HG03342 (cell line): ENCODE measurements at regions not wholly inside any gene's neighbourhood (a gene's known extent, or its start where the extent isn't known, plus 50 kb on each side); places are given as distances from the start of the nearest gene placed in this dataset.

Experiments used
- ATAC-seq: cut with Tn5 transposase; IDR thresholded peaks from one replicate; pipeline ENCODE4 v1.9.1; 2021; ENCODE audit warnings: mild to moderate bottlenecking, moderate library complexity; ENCODE audit not compliant: unreplicated experiment

DNA sequence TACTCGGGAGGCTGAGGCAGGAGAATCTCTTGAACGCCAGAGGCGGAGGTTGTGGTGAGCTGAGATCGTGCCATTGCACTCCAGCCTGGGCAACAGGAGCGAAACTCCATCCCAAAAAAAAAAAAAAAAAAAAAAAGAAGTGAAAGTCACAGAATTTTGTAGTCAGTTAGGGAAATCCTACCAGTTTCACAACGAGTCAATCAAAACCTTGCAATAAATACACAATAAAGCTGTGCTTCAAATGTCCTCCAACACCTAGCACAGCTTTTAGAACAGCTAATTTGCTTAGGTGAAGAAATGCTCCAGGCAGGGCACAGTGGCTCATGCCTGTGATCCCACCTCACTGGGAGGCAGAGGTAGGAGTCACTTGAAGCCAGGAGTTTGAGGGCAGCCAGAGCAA lies 112.8 kb upstream of the ATF7IP start:
- no peak for ATAC-seq

DNA sequence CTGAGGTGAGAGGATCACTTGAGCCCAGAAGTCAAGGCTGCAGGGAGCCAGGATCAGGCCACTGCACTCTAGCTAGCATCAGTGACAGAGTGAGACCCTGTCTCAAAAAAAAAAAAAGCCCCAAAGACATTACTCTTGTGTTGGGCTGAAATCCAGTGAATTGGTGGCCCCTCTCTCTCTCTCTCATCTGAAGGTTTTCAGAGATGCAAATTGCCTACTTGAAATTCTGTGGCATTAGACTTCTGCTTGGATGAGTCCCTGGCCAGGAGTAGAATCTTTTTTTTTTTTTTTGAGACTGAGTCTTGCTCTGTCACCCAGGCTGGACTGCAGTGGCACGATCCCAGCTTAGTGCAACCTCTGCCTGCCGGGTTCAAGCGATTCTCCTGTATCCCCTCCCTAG lies 112.0 kb upstream of the ATF7IP start:
- no peak for ATAC-seq

DNA sequence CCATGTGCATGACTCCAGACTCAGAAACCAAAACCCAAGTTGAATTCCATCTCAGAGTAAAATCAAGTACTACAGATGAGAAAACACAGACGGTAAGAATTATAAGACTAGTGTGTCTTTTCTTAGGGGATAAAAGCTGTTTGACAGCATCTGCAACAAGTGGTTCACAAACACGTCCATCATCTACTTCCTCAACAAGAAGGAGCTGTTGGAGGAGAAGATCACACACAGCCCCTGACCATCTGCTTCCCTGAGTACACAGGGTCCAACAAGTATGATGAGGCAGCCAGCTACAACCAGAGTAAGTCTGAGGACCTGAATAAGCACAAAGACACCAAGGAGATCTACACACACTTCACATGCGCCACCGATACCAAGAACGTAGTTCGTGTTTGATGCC lies 110.7 kb upstream of the ATF7IP start:
- ATAC-seq = no peak

DNA sequence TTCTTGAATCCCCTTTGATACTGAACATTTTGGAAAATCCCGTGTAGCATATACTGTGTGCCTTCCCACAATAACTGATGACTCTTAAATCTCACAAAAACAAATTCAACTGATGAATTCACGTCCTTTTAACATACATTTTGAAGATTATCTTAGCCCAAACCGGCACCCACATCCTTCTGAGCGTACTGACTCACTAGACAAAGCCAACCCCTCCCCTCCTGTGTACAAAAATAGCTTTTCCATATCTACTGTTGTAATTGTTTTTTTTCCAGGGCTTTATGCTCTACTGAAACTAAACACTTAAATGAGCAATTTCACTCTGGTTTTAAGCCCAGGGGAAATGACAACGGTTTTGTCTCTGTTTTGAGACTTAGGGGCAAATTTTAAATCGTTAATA lies 109.4 kb upstream of the ATF7IP start:
- ATAC-seq = no peak

DNA sequence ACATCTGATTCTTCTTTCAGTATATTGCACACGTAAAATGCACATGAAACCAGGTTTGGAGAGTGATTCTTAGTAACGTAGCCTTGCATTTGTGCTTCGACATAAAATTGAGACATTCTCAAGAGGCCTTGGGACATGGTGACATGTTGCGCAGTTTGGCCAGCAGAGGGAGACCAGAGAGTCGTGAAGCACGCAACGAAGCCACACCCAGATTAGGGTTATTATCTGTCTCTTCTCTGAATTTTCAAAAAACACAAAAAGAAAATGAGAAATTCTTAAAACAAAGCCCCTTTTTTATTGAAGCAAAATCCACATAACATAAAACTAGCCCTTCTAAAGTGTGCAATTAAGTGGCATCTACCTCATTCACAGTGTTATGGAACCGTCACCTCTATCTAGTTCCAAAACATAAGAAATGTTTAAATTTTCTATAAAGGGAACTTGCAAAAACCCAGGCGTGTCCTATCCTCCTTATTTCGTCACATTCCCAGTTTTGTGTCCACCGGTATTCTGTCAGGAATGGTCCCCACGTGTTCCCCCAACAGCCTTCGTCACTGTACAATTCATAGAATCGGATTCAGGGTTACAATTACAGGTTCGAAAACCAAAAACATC lies 108.8 kb upstream of the ATF7IP start:
- ATAC-seq = peak; percentile 52

DNA sequence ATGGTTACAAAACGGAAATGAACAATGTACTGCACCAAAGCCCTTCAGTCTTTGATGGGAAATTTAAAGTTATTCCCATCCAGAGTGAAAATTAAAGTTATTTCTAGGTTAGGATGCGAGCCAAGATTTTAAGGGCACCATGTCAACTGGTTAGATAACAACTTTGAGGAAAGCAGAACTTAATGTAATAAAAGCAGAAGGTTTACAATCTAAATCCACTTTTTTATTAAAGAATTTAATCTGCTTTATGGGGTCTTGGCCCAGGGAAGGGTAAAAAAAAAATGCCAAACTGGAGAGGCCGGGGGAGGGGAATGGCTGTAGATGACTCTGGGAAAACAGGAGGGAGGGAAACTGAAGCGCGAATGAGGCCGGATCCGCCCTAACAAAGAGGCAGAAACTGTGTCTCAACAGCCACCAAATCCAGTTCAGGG lies 108.2 kb upstream of the ATF7IP start:
- ATAC-seq = no peak

DNA sequence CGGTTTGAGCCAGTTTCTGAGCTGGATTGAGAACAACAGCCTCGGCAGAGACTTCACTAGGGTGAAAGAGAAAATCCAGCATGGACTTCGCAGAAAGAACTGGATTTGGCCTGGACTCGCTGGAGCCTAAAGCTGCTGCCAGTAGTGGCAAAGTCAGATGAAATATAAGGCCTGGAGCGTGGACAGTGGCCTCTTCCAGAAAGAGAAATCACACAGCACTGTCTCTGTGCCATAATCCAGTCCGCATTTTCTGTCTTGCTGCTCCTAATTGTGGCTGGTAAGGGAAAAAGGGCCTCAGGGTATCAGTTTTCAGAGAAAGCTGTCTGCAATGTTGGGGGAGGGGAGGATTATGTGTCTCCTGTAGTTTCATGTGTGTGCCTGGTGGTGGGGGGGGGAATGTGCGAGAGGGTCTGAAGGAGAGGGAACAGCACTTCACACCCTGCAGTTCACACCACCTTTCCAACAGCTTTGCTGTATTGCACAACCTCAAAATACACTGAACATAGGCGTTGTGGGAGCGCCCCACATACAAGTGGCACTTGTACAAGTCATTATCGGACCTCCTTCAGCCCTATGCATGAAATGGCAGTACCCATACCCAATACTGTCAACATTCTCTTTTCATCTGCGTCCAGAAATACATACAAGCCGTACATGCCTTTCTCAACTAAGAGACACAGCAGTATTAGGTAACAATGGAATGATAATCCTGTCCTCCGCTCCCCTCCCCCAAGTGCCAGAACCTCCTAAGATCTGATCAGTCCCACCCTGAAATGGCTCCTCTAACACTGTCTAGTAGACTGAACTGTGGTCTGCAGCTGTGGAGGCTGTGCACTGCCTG lies 107.5 kb upstream of the ATF7IP start:
- ATAC-seq = peak; percentile 49

DNA sequence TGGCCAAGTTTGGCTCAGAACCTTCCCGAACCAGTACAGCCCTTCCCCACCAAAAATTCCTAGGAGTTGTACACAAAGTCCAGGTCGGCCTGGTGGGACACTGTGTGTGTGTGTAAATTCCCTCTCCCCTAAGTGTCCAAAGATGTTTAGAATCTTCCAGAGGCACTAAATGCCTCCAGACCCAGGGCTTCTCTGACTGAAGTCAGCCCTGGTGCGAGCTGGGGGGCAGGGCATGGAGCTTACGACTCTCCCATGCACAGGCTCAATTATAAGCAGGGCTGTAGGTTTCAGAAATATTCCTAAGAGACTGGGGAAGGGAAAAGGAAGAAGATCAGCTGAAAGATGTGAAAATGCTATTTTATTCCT lies 106.9 kb upstream of the ATF7IP start:
- no peak for ATAC-seq

DNA sequence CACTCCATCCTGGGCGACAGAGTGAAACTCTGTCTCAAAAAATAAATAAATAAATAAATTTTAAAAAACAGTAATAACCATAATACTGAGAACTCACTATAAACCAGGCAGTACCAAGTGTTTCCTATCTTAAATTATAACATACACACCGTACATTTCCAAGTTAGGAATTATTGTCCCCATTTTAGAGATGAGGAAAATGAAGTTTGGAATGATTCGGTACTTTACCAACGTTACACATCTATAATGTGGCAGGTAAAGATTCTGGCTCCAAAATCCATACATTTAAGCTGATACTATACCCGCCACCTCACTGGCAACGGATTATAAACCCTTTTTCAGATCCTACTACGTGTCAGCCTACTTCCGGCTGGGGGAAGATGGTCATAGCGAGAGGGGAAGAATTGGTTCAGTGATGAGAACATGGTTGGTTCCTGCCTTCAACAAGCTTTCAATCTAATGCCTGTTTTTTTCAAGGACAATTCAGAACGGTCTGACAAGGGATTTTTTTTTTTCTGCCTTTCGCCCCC lies 105.9 kb upstream of the ATF7IP start:
- no peak for ATAC-seq

DNA sequence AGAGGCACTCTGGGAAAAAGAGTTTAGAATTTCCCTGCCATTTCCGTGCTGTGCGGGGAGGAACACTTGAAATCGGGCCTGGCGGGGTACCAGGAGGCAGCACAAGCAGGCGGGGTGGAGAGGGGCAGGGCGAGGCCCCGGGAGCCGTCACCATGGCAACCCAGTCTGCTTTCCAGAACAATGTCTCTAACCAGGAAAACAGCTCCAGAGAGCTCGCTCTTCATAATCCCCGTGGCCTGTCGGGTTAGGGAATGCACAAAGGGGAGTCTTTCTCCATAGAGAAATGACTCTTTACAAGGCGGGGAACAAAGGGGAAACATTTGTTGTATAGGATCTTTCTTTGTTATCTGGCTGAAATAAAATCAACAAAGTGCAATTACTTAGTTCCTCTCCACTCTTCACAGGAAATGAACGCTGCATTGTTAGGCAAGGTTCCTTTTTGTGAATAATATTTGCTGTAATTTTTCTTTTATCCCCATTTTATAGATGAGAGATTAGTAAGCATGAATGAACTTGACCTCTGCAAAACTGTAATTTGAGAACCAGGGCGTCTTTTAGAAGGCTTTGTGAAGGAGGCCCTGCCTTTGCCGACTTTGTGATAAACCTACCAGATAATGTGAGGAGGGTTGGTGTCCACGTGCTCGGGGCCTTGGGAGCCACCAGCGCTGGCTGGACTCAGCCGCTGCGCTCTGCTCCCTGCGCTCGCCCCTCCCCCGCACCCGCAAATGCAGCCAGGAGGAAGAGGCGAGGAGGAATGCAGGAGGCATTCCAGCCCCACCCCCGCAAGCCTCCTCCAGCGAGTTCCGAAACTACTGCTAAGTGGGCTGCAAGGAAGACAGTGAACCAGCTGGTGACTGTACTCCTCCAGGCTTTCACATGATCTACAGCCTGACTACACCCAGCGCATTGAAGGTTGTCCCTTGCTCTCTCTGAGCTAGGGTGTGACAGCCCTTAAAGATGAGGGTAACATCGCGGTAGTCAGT lies 105.2 kb upstream of the ATF7IP start:
- ATAC-seq = no peak

DNA sequence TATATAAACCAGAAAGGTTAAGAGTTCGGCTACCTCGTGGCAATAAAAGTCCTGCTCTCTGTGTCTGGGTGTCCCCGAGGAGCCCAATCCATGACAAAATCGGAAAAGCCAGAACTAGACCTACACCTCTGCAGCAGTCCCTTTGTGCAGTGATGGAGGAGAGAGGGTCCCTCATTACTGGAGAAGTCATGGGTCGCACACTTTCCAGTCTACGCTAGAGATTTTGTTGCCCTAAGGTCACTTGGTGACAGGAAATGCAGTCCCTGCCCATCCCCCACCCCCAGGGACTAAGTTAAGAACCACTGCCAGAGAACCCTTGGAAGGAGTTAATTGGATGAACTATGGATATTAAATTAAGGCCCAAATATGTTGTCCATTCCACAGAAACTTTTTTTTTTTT lies 104.4 kb upstream of the ATF7IP start:
- no peak for ATAC-seq

DNA sequence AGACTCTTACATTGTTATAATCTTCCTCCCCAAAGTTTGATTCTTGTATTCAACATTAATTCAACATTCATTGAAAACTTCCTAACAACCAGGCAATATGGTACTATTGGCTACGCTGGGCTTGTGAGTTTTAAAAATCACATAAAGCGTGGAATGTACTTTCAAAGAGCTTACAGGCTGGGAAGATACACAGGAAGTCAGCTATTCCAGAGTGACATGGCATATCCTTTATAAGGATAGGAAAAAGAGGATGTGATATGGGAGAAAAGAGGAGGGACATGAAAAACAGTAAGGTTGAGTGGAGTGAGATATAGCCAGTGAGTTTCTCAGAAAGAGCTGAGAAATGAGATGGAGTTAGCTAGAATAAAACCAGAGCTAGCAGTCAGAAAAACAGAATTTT lies 103.6 kb upstream of the ATF7IP start:
- no peak for ATAC-seq

DNA sequence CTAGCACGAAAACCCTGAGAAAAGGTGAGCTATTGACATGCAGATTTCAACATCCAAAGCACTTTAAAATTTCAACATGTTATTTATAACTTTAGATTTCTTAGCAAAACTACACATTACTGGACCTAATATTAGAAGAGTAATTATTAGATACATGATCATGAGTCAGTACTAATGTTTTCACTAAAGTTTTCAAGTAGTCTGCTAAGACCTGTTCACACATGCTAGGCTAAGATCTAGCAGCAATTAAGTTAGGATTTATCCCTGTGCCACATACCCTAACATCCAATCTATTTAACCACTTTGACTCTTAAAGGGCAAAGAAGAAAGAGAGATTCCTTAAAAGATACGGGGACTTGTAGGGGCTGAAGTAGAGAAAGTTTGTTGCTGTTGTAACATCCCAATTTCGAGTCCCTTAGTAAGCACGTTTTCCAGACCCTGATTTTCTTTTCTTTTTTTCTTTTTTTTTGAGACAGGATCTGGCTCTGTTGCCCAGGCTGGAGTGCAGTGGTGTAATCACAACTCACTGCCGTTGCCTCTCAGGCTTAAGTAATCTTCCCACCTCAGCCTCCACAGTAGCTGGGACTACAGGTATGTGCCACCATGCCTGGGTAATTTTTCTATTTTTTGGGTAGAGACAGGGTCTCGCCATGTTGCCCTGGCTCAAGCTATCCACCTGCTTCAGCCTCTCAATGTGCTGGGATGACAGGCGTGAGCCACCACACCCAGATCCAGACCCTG lies 102.5 kb upstream of the ATF7IP start:
- no peak for ATAC-seq

DNA sequence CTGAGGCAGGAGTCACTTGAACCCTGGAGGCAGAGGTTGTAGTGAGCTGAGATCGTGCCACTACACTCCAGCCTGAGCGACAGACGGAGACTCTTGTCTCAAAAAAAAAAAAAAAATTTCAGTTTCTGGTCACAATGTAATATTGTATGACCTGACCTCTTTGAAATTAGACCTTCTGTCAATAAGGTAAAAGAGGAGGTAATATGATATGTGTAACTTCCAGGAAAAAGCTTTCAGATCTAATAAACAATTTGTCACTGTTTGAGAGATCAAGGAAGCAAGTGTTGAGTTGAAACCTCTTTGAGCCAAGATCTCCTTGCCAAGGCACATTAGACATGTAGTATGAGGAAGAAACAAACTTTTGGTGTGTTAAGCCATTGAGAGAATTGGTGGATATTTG lies 101.7 kb upstream of the ATF7IP start:
- no peak for ATAC-seq

DNA sequence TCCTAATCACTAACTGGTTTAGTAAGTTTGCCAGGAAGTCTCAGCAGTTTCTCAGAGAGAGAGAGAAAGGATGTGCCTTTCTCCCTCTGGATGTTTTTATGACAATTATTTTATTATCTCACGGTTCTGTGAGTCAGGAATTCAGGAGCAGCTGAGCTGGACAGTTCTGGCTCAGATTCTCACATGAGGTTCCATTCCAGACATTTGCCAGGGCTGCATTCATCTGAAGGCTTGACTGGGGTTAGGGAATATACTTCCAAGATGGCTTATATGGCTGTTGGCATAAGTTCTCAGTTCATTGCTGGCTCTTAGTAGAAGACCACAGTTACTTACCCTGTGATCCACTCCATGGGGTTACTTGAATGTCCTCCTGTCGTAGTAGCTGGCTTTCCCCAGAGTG lies 101.2 kb upstream of the ATF7IP start:
- no peak for ATAC-seq

DNA sequence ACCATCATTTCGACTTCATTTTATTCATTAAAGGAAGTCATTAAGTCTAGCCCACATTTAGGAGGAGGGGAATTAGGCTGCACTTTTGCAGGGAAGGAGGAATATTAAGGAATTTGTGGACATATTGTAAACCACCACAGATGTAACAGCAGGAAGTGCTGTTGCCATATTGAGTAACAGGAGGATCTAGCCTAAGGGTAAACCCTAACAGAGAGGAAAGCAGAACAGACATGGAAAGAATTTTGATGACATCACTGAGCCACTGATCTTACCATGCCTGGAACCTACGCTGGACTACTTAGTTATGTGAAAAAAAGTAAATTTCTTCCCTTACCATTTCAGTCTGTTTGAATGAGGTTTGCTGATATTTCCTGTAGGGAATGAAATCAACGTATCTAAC lies 100.7 kb upstream of the ATF7IP start:
- ATAC-seq = no peak

DNA sequence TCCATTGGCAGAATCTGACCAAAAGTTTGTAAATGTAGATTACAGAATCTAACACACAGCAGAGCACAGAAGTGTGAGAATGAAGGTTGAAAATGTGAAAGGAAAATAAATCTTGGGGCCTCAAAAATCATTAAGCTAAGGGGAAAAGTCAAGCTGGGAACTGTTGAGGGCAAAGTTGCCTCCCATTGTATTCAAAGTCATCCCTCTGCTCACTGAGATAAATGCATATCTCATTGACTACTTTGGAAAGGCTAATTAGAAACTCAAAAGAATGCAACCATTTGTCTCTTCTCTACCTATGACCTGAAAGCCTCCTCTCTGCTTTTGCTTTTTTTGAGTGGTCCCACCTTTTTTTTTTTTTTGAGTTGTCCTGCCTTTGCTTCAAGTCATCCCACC lies 97.4 kb upstream of the ATF7IP start:
- ATAC-seq = no peak

DNA sequence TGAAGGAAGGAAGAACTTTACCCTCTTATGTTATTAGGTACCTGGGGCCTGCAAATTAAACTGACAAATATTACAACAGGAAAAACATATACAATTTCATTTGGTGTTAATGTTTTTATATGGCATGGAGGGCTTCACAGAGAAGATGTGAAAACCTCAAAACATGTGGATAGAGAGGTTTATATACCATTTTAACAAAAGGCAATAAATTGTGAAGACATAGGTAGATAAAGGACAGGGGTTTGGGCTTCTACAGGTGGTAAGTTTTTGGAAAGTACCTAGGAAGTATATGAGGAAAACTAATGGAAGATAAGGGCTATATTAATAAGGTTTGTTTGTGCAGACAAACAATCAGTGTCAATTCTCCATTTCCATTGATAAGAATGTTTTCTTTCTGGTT lies 95.1 kb upstream of the ATF7IP start:
- ATAC-seq = no peak

DNA sequence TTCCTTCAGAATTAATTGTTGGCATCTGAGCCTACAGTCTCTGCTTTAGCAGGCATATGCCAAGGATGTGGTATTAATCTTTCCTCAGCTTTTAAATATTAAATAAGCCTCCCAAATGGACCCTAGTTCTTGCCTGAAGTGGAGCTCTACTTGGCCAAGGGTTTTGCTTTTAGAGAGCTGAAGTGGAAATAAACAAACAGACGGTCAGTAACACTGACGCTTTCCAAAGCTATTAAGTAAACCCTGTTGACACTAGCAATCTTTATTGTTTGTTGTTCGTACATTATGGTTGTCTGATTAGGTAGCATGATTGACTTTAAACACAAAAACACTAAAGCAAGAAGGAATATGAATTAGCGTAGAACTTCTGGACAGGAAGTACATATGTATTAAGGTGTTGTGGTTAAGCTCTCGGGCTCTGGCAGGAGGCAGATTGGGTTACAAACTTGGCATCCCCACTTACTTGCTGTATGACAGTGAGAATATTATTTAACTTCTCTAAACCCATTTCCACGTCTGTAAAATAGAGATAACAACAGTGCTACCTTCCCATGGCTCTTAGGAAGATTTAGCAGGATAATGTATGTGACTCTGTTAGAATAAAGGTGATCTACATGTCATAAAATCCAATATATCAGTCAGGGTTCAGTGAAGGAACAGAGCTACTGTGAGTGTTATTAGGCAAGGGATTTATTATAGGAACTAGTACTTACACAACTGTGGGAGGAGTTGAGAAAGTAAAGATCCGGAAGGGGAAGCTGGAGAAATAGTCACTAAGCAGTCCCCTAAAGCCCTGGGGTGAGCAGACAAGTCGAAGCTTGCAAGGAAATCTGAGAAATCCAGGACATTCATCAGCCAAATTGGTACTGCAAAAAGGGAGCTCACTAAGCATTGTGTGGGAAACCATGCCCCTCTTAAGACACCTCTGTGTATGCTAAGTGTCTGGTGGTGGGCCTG lies 92.2 kb upstream of the ATF7IP start:
- ATAC-seq = no peak

DNA sequence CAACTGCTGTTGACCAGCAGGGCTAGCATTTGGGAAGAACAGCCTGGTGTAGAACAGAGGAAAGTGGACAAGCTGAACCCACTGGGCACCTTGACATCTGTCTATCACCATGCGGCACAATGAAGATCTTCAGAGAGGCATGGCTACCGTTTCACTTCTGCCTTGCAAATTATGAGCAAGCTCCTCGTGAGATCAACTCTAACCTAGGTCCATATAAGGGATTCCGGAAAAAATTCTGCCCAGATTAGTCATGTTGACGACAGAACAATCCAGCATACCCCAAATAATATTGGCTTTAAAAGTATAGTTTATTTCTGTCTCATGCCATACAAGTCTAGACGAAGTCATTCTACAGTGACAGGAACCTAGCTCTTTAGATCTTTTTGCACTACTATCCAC lies 91.6 kb upstream of the ATF7IP start:
- ATAC-seq = no peak
